Suprapubic skin (tissue), 4 donors: ENCODE measurements at regions not wholly inside any gene's neighbourhood (a gene's known extent, or its start where the extent isn't known, plus 50 kb on each side); places are given as distances from the start of the nearest gene placed in this dataset.

Experiments used
- CTCF ChIP-seq, 2 donors: fragments of 200-600 bp in 1 of 2; fragments of 450-650 bp in 1 of 2; sonication (generic) in 1 of 2; IDR thresholded peaks; one replicate each; pipeline ENCODE4 v1.5.1; 2016 to 2019; ENCODE audit warnings: antibody characterized with exemption in 2 of 2, mild to moderate bottlenecking in 1 of 2, moderate library complexity in 1 of 2
- EP300 ChIP-seq: sonication (generic); formaldehyde crosslinking; IDR thresholded peaks from one replicate; pipeline ENCODE4 v1.6.1; 2017; ENCODE audit warnings: antibody characterized with exemption
- POLR2A ChIP-seq, 2 donors: fragments of 450-650 bp; IDR thresholded peaks; one replicate each; pipeline ENCODE4 v1.6.1; 2017; ENCODE audit warnings: antibody characterized with exemption in 2 of 2, mild to moderate bottlenecking in 2 of 2, moderate library complexity in 2 of 2
- POLR2AphosphoS5 ChIP-seq, 3 donors: sonication (generic); formaldehyde crosslinking; IDR thresholded peaks; one replicate each; pipeline ENCODE4 v1.6.1; 2017; ENCODE audit warnings: antibody characterized with exemption in 3 of 3

- TF ChIP-seq CTCF (IDR thresholded peaks at IDR 0.05) (no peak), EP300 (no peak), POLR2A (IDR thresholded peaks at IDR 0.05) (no peak), POLR2AphosphoS5 (IDR thresholded peaks at IDR 0.05) (no peak)
These were observed 177.1 kb upstream of the RAB4A start for GRCh38 chr1:229093609-229094336.
